Keratinocyte (primary cell): ENCODE measurements at regions not wholly inside any gene's neighbourhood (a gene's known extent, or its start where the extent isn't known, plus 50 kb on each side); places are given as distances from the start of the nearest gene placed in this dataset.

Experiments
- CTCF ChIP-seq, 3 experiments: IDR thresholded peaks in 1 of 3; conservative IDR thresholded peaks in 1 of 3; optimal IDR thresholded peaks in 1 of 3; 2 replicates in 2 of 3; 3 replicates in 1 of 3; pipeline versions ENCODE3 to v1.5.1; 2011; ENCODE audit warnings: low read length in 3 of 3, mild to moderate bottlenecking in 3 of 3, moderate library complexity in 2 of 3, control low read depth in 1 of 3, inconsistent platforms in 1 of 3; ENCODE audit not compliant: insufficient read depth in 2 of 3; ENCODE audit errors: extremely low read depth in 1 of 3
- EZH2 ChIP-seq: IDR thresholded peaks from one replicate; pipeline ENCODE4 v1.6.1; 2012; ENCODE audit warnings: inconsistent platforms, mild to moderate bottlenecking, low read length, moderate library complexity

GRCh38 chr9:2389404-2389803 is 232.2 kb upstream of the VLDLR start:
- TF ChIP-seq CTCF (optimal IDR thresholded peaks at IDR 0.05 in 1 of 3, IDR thresholded peaks at IDR 0.05 in 1 of 3, conservative IDR thresholded peaks at IDR 0.05 in 1 of 3; ENCODE audit: extremely low read depth in 1 of 3, insufficient read depth in 2 of 3, low read length in 3 of 3) (no peak), EZH2 (no peak)
